AG09309 (cell line): ENCODE measurements at regions not wholly inside any gene's neighbourhood (a gene's known extent, or its start where the extent isn't known, plus 50 kb on each side); places are given as distances from the start of the nearest gene placed in this dataset.
A peak's percentile ranks its signal among the peaks of the same experiment; 100 is the strongest.

ENCODE experiments used
- DNase-seq: peaks from one replicate; pipeline ENCODE4 v3.0.0-alpha.2; 2010; ENCODE audit warnings: low read depth
- H3K4me3 ChIP-seq: 2 replicates; pipeline ENCODE4 v1.5.1; 2011; ENCODE audit warnings: mild to moderate bottlenecking, low read depth, low read length, moderate library complexity; ENCODE audit not compliant: control insufficient read depth
- CTCF ChIP-seq: IDR thresholded peaks from 2 replicates; pipeline ENCODE4 v1.5.1; 2011; ENCODE audit warnings: mild to moderate bottlenecking, low read depth, low read length, inconsistent platforms; ENCODE audit not compliant: insufficient read depth, control insufficient read depth; ENCODE audit errors: missing control alignments

GRCh38 chr21:35791541-35792325 is 268.6 kb downstream of the SETD4 start:
- no peak for TF ChIP-seq CTCF
- DNase-seq = no peak
- no peak overlapping the region for H3K4me3 ChIP-seq

GRCh38 chr21:35783721-35784120 is 276.6 kb downstream of the SETD4 start:
- H3K4me3 ChIP-seq = no peak overlapping the region

GRCh38 chr21:35782667-35783066 is 277.7 kb downstream of the SETD4 start:
- no peak for DNase-seq
- H3K4me3 ChIP-seq = no peak overlapping the region
- TF ChIP-seq CTCF = no peak

More at GRCh38 chr21:35783721-35784120, 276.6 kb downstream of the SETD4 start:
- no peak for DNase-seq
- no peak for TF ChIP-seq CTCF

GRCh38 chr21:35780983-35781382 is 279.3 kb downstream of the SETD4 start:
- H3K4me3 ChIP-seq = no peak overlapping the region
- no peak for DNase-seq
- TF ChIP-seq CTCF = no peak

- no peak overlapping the region for H3K4me3 ChIP-seq
- no peak for TF ChIP-seq CTCF
- DNase-seq = peak; percentile 77
Observed at GRCh38 chr21:35779690-35780570, 280.4 kb downstream of the SETD4 start.

- H3K4me3 ChIP-seq = no peak overlapping the region
- no peak for TF ChIP-seq CTCF
- no peak for DNase-seq
Observed at GRCh38 chr21:35779167-35779566, 281.2 kb downstream of the SETD4 start.
